Immature natural killer cell (primary cell): ENCODE measurements at regions not wholly inside any gene's neighbourhood (a gene's known extent, or its start where the extent isn't known, plus 50 kb on each side); places are given as distances from the start of the nearest gene placed in this dataset.
"Not testable (repeated sequence)": the region's sequence is repeated elsewhere in the genome, so short reads cannot be mapped to it uniquely, and the experiment has no call there.

Source experiments
- DNase-seq, 3 donors: peaks; one replicate each; pipeline ENCODE4 v3.0.0; 2022; ENCODE audit warnings: mixed read lengths in 1 of 3
- H3K27ac Mint-ChIP-seq, 6 donors: one replicate each; pipeline ENCODE4 v1.8.0; 2020; ENCODE audit warnings: mixed read lengths in 6 of 6, mild to moderate bottlenecking in 5 of 6, inconsistent platforms in 4 of 6, moderate library complexity in 3 of 6
- H3K27me3 Mint-ChIP-seq, 3 donors: one replicate each; pipeline ENCODE4 v1.8.0; 2020 to 2021; ENCODE audit warnings: low read depth in 3 of 3, mild to moderate bottlenecking in 3 of 3, mixed read lengths in 3 of 3, moderate library complexity in 3 of 3, inconsistent platforms in 1 of 3
- H3K36me3 Mint-ChIP-seq, 3 donors: one replicate each; pipeline ENCODE4 v1.8.0; 2020; ENCODE audit warnings: mixed read lengths in 3 of 3, inconsistent platforms in 2 of 3, mild to moderate bottlenecking in 2 of 3
- H3K4me1 Mint-ChIP-seq, 2 donors: one replicate each; pipeline ENCODE4 v1.8.0; 2020; ENCODE audit warnings: inconsistent platforms in 2 of 2, mild to moderate bottlenecking in 2 of 2, mixed read lengths in 2 of 2, moderate library complexity in 1 of 2
- H3K4me3 Mint-ChIP-seq, 5 donors: one replicate each; pipeline ENCODE4 v1.8.0; 2020; ENCODE audit warnings: mild to moderate bottlenecking in 5 of 5, mixed read lengths in 5 of 5, inconsistent platforms in 3 of 5, moderate library complexity in 3 of 5
- H3K9me3 Mint-ChIP-seq, 6 donors: one replicate each; pipeline ENCODE4 v1.8.0; 2020; ENCODE audit warnings: mild to moderate bottlenecking in 6 of 6, mixed read lengths in 6 of 6, inconsistent platforms in 4 of 6, moderate library complexity in 3 of 6

DNA sequence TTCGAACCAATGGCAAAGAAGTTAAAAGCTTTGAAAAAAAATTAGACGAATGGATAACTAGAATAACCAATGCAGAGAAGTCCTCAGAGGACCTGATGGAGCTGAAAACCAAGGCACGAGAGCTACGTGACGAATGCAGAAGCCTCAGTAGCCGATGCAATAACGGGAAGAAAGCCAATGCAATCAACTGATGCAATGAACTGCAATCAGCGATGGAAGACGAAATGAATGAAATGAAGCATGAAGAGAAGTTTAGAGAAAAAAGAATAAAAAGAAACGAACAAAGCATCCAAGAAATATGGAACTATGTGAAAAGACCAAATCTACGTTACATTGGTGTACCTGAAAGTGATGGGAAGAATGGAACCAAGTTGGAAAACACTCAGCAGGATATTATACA is 52.6 kb upstream of the MRPS30 start:
- not testable (repeated sequence) for H3K4me1 Mint-ChIP-seq, H3K36me3 Mint-ChIP-seq, H3K27ac Mint-ChIP-seq, H3K4me3 Mint-ChIP-seq, DNase-seq, H3K27me3 Mint-ChIP-seq
- H3K9me3 Mint-ChIP-seq, result peaks cover 5 to 38% (median 14%) of the 10 kb centered on the region in 6 donors

- Mint-ChIP-seq H3K4me1 (no peaks in the 10 kb centered on the region), H3K9me3 (peaks cover 0 to 9% (median 5%) of the 10 kb centered on the region in 6 donors), H3K27ac (no peak overlapping the region), H3K4me3 (no peak overlapping the region), H3K27me3 (peaks cover 0 to 2% (median 0%) of the 10 kb centered on the region in 3 donors), H3K36me3 (no peaks in the 10 kb centered on the region)
- no peak for DNase-seq
These were observed 61.4 kb upstream of the MRPS30 start for GRCh38 chr5:44747396-44747795.

DNA sequence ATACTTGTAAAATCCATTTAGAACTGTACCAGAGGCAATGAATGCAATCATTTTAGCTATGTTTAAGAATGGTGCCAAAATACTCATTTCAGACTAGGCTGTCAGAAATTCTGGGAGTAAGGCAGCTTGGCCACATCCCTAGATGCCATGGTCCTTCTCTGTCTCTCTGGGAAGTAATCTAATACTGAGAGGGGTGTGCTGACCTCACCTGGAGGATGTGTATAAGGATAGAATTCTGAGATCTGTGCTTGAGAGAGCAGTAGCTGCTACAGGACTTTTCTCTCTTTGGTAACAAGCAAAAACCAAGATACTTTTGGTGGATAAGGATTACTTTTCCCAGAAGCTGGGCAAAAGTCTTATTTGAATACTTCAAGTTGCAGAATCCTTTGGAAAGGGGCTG is 68.1 kb upstream of the MRPS30 start:
- Mint-ChIP-seq H3K9me3 (peaks cover 0 to 15% (median 3%) of the 10 kb centered on the region in 6 donors), H3K4me1 (no peaks in the 10 kb centered on the region), H3K36me3 (no peaks in the 10 kb centered on the region), H3K27ac (no peak overlapping the region), H3K27me3 (peaks cover 0 to under 1% (median 0%) of the 10 kb centered on the region in 3 donors), H3K4me3 (no peak overlapping the region)
- DNase-seq, result no peak

GRCh38 chr5:44729536-44729935 is 79.2 kb upstream of the MRPS30 start:
- Mint-ChIP-seq H3K4me3 (no peak overlapping the region), H3K36me3 (peaks cover 0 to 3% (median 0%) of the 10 kb centered on the region in 3 donors), H3K27me3 (peaks cover 0 to 3% (median 0%) of the 10 kb centered on the region in 3 donors), H3K9me3 (peaks cover 6 to 24% (median 11%) of the 10 kb centered on the region in 6 donors), H3K4me1 (no peaks in the 10 kb centered on the region), H3K27ac (no peak overlapping the region)
- no peak for DNase-seq

DNA sequence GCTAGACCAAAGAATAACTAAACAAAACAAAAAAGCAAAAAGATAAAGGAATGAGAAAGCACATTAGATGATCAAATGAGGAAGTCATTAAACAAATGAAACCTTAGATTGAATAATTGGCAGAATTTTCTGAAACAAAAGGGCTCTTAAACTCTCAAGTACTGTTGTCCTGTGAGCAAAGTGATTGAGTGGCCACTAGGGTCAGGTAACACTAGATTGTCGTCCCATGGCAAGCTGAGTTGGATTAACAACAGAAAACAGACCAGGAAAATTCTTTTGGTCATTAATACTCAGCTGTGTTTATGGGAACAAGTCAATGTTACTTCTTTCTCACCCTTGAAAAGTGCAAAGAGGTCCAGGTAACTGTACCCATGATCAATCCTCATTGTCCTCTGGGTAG is 81.6 kb upstream of the MRPS30 start:
- Mint-ChIP-seq H3K36me3 (peaks cover 0 to 3% (median 0%) of the 10 kb centered on the region in 3 donors), H3K27ac (no peak overlapping the region), H3K4me3 (no peak overlapping the region), H3K4me1 (no peaks in the 10 kb centered on the region), H3K27me3 (peaks cover 0 to 3% (median 0%) of the 10 kb centered on the region in 3 donors), H3K9me3 (peaks cover 3 to 17% (median 8%) of the 10 kb centered on the region in 6 donors)
- no peak for DNase-seq

- Mint-ChIP-seq H3K27me3 (peaks cover 0 to 5% (median 0%) of the 10 kb centered on the region in 3 donors), H3K9me3 (peaks cover 0 to 16% (median 4%) of the 10 kb centered on the region in 6 donors), H3K4me3 (no peak overlapping the region), H3K4me1 (no peaks in the 10 kb centered on the region), H3K27ac (no peak overlapping the region), H3K36me3 (no peaks in the 10 kb centered on the region)
- DNase-seq, result no peak
These were observed 88.9 kb upstream of the MRPS30 start for GRCh38 chr5:44719856-44720255.

GRCh38 chr5:44714871-44715561 is 93.7 kb upstream of the MRPS30 start:
- H3K27ac Mint-ChIP-seq, result no peak overlapping the region
- peaks cover 4 to 24% (median 7%) of the 10 kb centered on the region in 6 donors for H3K9me3 Mint-ChIP-seq
- no peaks in the 10 kb centered on the region for H3K4me1 Mint-ChIP-seq
- no peaks in the 10 kb centered on the region for H3K36me3 Mint-ChIP-seq
- H3K27me3 Mint-ChIP-seq, result peaks cover 0 to 7% (median 0%) of the 10 kb centered on the region in 3 donors
- no peak for DNase-seq
- no peak overlapping the region for H3K4me3 Mint-ChIP-seq

DNA sequence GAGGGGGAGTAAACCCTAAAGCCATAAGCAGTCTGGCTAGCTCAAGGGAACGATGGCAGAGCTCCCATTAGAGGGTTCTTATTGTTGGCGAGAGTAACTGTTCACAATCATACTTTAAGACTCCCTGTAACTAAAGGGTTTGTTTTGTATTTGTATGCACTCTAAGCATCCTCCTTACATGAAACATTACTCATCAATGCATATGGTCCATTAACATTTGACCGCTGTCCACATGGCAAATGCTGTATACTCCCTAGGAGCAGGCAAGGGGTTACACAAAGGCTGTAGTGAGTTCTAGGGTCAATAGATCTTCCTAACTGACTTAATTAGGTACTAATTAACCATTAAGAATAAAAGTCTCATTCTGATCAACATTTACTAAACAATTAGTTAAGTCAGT is 95.3 kb upstream of the MRPS30 start:
- no peak for DNase-seq
- Mint-ChIP-seq H3K27me3 (peaks cover 0 to 5% (median 0%) of the 10 kb centered on the region in 3 donors), H3K27ac (no peak overlapping the region), H3K4me3 (no peak overlapping the region), H3K4me1 (no peaks in the 10 kb centered on the region), H3K9me3 (peaks cover 1 to 19% (median 6%) of the 10 kb centered on the region in 6 donors), H3K36me3 (no peaks in the 10 kb centered on the region)

- peaks cover 0 to 6% (median 0%) of the 10 kb centered on the region in 3 donors for H3K27me3 Mint-ChIP-seq
- H3K36me3 Mint-ChIP-seq, result no peaks in the 10 kb centered on the region
- no peaks in the 10 kb centered on the region for H3K4me1 Mint-ChIP-seq
- H3K9me3 Mint-ChIP-seq, result peaks cover 1 to 19% (median 9%) of the 10 kb centered on the region in 6 donors
- DNase-seq, result no peak
- no peak overlapping the region for H3K4me3 Mint-ChIP-seq
- no peak overlapping the region for H3K27ac Mint-ChIP-seq
These were observed 96.8 kb upstream of the MRPS30 start for GRCh38 chr5:44711901-44712300.

GRCh38 chr5:44708602-44709001 is 100.1 kb upstream of the MRPS30 start:
- H3K4me3 Mint-ChIP-seq, result no peak overlapping the region
- no peaks in the 10 kb centered on the region for H3K36me3 Mint-ChIP-seq
- H3K27me3 Mint-ChIP-seq, result peaks cover 0 to 3% (median 0%) of the 10 kb centered on the region in 3 donors
- H3K27ac Mint-ChIP-seq, result no peak overlapping the region
- H3K9me3 Mint-ChIP-seq, result peaks cover 0 to 19% (median 4%) of the 10 kb centered on the region in 6 donors
- no peaks in the 10 kb centered on the region for H3K4me1 Mint-ChIP-seq
- DNase-seq, result no peak

GRCh38 chr5:44707721-44708120 is 101.0 kb upstream of the MRPS30 start:
- H3K27me3 Mint-ChIP-seq, result peaks cover 0 to 3% (median 0%) of the 10 kb centered on the region in 3 donors
- H3K4me1 Mint-ChIP-seq, result no peaks in the 10 kb centered on the region
- H3K9me3 Mint-ChIP-seq, result peaks cover 0 to 24% (median 6%) of the 10 kb centered on the region in 6 donors
- H3K4me3 Mint-ChIP-seq, result no peak overlapping the region
- peak overlapping the region in 1 of 6 donors; percentile 25 for H3K27ac Mint-ChIP-seq
- no peaks in the 10 kb centered on the region for H3K36me3 Mint-ChIP-seq
- DNase-seq, result no peak

DNA sequence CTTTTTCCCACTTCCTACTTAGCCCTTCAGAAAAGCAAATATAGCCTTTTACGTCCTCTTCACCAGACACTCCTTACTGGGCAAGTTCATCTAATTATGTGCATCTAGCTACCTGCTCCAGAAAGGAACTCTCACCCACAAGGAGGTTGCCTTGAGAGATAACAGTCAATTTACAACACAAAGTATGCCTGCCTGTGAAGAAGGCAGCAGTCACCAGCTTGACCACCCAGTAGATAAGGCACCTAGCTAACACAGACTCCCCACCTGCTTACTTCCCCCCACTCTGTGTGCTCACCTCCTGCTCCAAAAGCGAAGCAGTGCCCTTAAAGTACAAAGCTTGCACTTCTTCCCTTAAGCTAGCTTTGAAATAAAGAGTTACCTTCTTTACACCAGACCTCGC is 111.7 kb upstream of the MRPS30 start:
- no peak overlapping the region for H3K4me3 Mint-ChIP-seq
- peaks cover 7 to 52% (median 10%) of the 10 kb centered on the region in 6 donors for H3K9me3 Mint-ChIP-seq
- H3K36me3 Mint-ChIP-seq, result no peaks in the 10 kb centered on the region
- no peak for DNase-seq
- no peak overlapping the region for H3K27ac Mint-ChIP-seq
- no peaks in the 10 kb centered on the region for H3K4me1 Mint-ChIP-seq
- no peaks in the 10 kb centered on the region for H3K27me3 Mint-ChIP-seq

- Mint-ChIP-seq H3K4me3 (no peak overlapping the region), H3K27me3 (no peaks in the 10 kb centered on the region), H3K9me3 (peaks cover 6 to 59% (median 8%) of the 10 kb centered on the region in 6 donors), H3K4me1 (no peaks in the 10 kb centered on the region), H3K27ac (no peak overlapping the region), H3K36me3 (no peaks in the 10 kb centered on the region)
- no peak for DNase-seq
These were observed 113.5 kb upstream of the MRPS30 start for GRCh38 chr5:44695259-44695658.

- no peak overlapping the region for H3K4me3 Mint-ChIP-seq
- no peak overlapping the region for H3K27ac Mint-ChIP-seq
- H3K27me3 Mint-ChIP-seq, result no peaks in the 10 kb centered on the region
- peaks cover 4 to 63% (median 11%) of the 10 kb centered on the region in 6 donors for H3K9me3 Mint-ChIP-seq
- no peaks in the 10 kb centered on the region for H3K36me3 Mint-ChIP-seq
- H3K4me1 Mint-ChIP-seq, result no peaks in the 10 kb centered on the region
- DNase-seq, result no peak
These were observed 116.9 kb upstream of the MRPS30 start for GRCh38 chr5:44691802-44692201.

GRCh38 chr5:44681906-44682305 is 126.8 kb upstream of the MRPS30 start:
- Mint-ChIP-seq H3K4me1 (no peaks in the 10 kb centered on the region), H3K27ac (no peak overlapping the region), H3K27me3 (peaks cover 0 to 2% (median 1%) of the 10 kb centered on the region in 3 donors), H3K4me3 (no peak overlapping the region), H3K9me3 (peaks cover 5 to 28% (median 12%) of the 10 kb centered on the region in 6 donors), H3K36me3 (no peaks in the 10 kb centered on the region)
- DNase-seq, result no peak
